Caki2 (cell line): ENCODE measurements at regions not wholly inside any gene's neighbourhood (a gene's known extent, or its start where the extent isn't known, plus 50 kb on each side); places are given as distances from the start of the nearest gene placed in this dataset.

Source experiments
- DNase-seq: peaks from one replicate; pipeline ENCODE4 v3.0.0-alpha.2; 2015; ENCODE audit warnings: low read depth
- in situ Hi-C: cut with HindIII; loops from 2 replicates; pipeline ENCODE4 v1.10.0; 2016; ENCODE audit warnings: low sequenced_read_pairs, low pct_unique_long_range_greater_than_20kb, mixed read lengths

DNA sequence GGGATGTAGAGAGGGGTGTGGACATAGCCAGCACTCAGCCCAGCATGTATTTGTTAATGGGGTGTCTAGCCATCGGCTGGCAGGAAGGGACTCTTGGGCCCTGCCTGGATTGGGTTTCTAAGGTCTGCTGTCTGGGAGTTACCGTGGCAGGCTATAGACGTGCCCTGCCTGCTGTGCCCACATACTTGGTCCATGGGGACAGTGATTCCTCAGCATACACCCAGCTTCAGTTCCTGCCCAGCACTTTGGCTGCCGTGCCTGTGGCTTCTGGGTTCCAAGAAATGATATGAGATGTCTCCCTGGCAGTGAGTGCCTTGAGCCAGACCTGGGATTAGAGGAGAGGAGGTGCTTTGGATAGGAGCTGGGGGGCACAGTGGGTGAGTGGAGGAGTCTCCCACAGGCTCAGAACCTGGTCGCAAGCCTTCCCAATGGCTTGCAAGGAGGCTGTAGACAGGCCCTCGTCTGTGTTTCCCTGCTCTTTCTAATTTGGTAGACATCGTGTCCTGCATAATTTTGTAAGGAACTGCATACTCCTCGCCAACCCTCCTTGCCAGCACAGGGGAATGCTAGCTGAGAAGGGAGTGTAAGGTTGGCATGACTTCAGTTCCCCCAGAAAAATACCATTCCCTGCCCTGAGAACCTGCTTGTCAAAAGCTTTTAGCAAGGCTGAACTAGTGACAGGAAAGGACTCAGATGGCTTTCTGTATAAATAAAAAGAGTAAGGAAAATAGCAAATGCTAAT, 287.9 kb downstream of the ZSWIM6 start:
- in situ Hi-C loops, result no loop called here
- no peak for DNase-seq

DNA sequence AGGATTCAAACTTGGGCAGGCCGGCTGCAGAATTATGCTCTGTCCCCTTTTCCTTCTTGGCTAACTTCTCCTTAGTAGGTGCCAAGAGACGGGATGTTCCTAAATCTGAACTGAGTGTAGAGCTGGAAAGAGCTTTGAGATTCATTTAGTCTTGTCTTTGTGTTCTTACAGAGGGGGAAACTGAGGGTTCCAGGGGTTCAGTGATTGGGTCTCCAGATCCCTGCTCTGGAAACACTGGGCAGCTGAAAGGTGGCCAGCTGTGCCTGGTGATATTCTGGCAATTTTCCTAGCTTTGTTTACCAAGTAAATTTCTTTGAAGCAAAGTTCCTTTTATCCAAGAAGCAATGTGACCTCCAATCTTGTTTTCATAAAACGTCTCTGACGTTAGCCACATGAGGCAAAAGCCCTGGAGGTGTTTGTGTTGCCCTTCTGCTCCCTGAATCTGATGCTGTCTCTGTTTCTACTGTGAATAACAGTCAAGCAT, 288.7 kb downstream of the ZSWIM6 start:
- in situ Hi-C loops, result no loop called here
- no peak for DNase-seq

DNA sequence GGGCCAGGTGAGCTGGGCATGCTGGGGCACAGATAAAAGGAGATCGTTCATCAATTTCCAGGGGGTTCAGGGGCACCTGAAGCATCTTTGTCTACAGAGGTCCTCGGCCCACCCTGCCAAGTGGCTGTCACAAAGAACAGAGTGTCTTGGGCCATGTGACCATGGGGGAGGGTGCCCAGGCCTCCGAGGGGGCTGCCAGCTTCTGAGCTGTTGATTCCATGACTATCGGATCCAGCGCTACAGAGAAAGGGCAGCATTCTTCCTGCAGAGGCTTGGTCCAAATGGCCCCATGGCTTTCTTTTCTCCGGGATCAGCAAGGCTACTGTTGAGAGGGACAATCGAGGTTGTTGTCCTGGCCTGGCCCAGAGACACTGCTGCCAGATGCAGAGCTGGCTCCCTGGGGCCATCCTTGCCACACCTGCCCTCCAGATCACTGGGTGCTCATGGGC, 289.2 kb downstream of the ZSWIM6 start:
- in situ Hi-C loops, result no loop called here

DNA sequence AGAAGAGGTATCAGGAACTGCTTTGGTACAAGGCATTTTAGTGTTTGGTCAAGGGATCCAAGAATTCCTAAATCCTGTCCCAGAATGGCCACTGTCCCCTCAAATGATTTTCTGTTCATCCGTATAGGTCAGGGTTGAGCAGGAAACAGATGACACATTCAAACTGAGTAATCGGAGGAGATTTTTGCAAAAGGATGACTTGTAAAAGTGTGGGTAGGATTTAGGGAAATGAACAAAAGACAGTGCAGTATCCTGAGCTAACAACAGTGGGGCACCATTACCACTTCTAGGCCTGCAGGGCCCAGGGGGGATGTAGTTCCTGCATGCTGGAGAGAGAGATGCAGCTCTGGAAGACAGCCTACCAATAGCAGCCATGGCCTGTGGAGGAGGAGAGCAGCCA, 290.1 kb downstream of the ZSWIM6 start:
- in situ Hi-C loops, result no loop called here
- no peak for DNase-seq

More for the DNA sequence above, 289.2 kb downstream of the ZSWIM6 start:
- no peak for DNase-seq

DNA sequence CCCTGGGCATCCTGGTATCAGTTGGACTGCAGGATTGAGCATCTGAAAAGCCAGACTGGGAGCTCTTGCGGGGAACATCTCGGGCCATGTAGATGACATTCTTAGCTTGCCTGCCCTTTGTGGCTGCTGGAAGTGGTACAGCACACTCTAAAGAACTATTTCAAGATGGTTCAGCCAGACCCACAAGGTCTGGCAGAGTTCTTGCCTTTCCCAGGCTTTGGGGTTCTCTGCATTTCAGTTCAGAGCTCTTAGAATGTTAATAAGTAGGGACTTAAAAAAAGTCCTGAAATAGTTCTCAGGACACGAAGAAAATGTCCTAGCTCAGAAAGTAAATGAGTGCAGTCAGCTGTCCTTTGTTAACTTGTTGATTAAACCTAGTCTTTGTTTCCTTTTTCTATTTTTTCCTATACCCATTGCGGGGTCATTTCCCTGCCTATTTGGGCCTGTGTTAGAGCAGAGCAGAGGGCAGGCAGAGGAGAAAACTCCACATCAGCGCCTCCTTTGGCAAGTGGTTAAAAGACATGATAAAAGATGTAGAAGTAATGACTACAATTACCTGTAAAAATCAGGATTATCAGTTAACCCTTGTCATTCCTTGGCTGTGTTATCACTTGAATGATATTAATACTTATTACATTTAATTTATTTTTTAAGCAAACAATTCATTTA, 291.5 kb downstream of the ZSWIM6 start:
- DNase-seq, result no peak
- in situ Hi-C loops, result no loop called here

DNA sequence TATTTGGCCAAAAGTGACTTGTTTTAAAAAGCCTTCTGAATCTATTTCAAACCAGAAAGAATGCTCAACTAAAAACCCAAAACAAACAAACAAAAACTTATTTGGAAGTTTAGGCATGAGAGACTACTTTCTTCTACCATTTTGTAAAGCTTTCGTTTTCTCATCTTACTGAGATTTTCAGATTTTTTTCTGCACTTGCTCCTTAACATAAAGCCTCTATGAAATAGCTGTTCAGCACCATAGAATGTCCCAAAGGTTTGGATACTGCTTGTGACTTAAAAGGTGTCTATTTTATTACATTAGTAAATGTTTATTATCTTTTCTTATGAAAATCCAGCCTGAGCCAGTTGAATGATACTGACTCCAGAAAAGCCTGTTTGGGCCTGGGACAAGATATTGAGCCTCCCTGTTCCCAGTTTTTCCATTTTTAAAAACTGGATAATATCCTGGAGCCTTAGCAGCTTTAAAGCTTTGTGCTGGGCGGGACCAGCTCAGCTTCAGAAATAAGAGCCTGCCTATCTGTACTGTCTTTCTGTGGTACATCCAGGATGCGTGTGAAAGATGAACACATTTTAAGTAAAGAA, 292.6 kb downstream of the ZSWIM6 start:
- no peak for DNase-seq
- in situ Hi-C loops, result no loop called here

DNA sequence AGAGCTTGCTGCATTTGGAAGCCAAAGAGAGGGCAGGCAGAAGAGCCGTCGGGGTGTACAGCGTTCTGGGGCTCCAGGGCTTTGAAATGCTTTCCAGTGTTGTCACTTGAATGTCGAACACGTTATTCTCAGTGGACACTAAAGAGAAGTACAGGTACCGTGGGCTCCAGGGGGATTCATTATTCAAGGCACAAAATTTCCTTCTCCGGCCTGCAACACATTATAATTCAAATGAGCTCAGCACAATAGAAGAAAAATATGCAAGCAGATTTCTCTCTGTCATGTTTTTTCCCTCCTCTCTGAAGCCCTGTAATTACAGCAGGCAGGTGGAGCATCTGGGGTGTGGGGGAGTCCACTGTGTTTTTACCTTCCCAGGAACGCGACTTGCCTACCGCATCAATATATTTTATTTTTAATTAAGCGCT, 293.1 kb downstream of the ZSWIM6 start:
- in situ Hi-C loops, result no loop called here
- no peak for DNase-seq

DNA sequence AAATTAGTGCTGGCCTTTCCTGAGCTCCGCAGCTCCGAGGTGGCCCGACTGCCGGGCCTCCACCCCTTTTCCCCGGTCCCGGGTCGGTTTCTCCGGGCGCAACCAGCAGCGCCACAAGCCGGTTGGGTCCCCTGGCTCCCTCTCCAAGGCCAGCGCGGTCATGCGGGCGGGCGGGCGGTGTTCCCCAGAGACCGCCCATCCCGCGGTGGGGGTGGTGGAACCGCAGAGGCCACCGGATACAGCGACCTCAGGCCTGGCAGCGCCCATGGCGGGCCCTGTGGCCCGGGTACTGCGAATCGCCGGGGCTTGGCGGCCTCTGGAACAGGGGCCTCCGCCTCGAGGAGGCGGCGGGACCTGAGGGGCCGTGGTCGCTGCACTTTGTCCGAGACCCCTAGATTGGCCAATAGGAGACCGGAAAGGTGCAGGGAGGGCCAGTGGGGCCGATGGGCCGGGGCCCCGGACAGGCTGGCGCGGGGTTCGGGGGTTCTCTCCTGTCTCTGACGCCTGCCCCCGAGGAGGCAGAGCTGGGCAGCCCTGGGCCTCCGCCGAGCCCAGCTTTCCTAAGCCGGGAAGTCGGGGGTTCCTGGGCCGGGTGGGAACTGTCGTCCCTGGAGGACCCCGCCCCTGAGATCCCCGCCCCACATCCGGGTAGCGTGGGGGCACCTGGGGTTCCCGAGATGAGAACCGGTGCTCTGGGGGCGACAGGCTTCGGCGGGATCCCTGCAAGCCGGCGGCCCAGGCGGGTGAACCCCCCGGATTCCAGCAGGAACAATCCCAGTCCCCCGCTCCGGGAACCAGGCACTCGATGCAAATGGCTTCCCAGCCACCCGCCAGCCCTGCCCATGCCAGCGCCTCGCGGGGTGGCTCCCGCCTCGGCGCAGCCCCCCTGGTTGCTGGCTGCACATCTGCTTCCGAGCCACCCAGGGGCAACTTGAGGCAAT, 293.9 kb downstream of the ZSWIM6 start:
- in situ Hi-C loops, result no loop called here
- peak; percentile 8 for DNase-seq

DNA sequence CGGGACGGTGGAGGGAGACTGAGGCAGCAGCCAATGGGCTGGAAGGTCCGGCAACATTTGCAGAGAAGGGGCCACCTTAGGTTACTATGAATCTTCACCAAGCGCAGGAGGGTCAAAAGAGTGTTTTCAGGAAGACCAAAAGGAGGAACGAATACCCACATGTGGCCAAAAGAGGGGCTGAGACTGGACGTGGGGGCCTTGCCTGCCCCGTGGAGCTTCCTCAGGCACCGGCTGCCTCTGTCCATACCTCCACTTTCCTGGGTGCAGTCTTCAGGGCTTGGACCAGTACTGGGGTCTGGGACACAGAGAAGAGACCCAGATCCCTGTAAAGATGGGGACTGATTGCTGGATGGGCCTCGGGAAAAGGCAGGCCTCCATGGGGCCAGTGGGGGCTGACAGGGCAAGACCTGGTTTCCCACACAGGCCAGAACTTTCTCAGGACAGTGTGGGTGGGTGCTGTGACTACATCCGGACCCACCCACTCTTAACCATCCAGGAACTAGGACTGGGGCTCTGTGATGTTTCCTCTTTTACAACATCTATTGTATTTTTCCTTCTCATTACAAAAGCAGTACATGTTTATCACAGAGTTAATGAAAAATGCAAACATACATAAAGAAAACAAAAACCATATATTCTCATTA, 294.7 kb downstream of the ZSWIM6 start:
- in situ Hi-C loops, result no loop called here
- DNase-seq, result no peak

DNA sequence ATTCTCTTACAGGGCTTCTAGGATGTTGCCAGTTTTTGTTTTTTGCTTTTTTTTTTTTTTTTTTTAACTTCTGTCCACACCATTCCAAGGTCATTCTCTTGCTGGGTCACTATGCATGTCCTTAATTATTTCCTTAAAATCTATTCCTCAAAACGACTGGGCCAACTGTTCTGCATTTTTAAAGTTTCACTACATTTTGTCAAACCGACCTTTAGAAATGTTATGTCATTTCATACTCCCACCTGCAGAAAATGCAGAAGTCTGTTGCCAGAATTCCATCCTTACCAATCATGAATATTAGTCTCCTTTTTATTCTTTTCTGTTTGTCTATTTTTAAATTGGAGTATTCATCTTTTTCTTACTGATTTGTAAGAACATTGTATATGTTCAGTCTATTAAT, 295.5 kb downstream of the ZSWIM6 start:
- no peak for DNase-seq

DNA sequence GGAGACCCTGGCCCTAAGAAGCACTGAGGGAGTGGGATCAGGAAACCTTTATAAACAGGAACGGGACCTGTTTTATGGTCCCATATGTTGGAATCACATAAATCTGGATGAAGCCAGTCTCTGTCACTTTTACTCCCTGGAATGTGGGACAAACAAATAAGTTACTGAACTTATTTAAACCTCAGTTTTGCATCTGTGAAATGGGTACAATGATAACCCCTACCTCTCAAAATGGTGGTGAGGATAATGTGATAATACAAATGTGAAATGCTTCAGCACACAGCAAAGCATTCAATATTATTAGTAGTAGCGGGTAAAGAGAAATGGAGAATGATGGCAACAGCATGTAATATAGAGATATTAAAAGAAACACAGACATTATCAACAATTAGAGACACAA, 298.9 kb downstream of the ZSWIM6 start:
- DNase-seq, result no peak
- in situ Hi-C loops, result no loop called here

More for the DNA sequence above, 295.5 kb downstream of the ZSWIM6 start:
- in situ Hi-C loops, result no loop called here

DNA sequence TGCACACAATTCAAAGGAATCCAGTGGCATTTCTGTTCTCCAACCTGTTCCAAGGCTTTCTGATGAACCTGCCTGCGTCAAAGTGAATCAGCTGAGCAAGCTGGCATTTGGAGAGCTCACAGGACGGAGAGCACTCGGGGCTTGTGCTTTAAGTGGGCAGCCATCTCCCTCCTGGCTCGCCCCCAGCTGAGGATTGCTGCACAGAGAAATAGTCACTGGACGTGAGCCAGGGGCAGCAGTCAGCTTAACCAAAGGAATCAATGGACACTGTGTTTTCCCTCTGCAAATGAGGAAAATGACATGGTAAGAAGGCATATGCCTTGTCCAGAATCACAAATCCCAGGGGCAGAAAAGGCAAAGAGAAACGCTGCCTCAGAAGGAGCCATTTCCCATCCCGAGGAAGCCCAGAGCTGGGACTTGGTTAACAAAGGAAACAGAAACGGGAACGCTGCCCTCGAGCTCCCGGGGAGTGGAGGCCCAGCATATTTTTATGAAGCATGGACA, 299.4 kb downstream of the ZSWIM6 start:
- in situ Hi-C loops, result no loop called here

DNA sequence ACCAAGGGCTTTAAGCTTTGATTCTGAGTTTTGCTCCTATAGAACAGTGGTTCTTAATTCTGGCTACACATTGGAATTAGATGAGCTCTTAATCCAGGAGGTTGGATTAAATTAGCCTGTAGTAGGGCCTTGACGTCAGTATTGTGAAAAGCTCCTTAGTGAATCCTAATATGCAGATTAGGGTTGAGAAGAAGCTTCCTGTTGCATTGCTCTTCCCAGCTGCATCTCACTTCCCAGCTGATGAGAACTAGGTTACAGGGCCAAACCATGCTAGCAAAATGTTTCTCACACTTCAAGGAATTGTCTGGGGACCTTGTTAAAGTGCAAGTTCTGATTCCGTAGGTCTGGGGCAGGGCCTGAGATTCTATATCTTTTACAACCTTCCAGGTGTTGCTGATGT, 300.0 kb downstream of the ZSWIM6 start:
- in situ Hi-C loops, result no loop called here

More for the DNA sequence above, 299.4 kb downstream of the ZSWIM6 start:
- no peak for DNase-seq

DNA sequence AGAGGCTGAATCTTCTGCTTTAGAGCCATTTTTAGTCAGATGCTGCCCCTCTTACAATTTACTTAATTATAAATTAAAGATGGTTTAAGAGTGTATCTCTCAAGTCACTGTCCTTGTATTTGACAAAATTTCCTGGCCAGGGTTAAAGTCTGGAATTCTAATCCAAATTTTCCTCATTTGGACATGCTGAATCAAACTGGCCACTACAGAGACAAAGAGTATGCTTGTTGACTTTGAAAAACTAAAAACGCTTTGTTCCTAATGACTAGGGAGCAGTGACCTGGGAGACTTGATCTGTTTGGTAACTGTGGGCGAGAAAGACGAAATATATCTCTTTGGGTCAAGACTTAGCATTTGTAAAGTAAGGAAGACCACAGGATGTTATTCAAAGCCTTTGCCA, 303.2 kb downstream of the ZSWIM6 start:
- in situ Hi-C loops, result no loop called here
- DNase-seq, result no peak

More for the DNA sequence above, 300.0 kb downstream of the ZSWIM6 start:
- no peak for DNase-seq

DNA sequence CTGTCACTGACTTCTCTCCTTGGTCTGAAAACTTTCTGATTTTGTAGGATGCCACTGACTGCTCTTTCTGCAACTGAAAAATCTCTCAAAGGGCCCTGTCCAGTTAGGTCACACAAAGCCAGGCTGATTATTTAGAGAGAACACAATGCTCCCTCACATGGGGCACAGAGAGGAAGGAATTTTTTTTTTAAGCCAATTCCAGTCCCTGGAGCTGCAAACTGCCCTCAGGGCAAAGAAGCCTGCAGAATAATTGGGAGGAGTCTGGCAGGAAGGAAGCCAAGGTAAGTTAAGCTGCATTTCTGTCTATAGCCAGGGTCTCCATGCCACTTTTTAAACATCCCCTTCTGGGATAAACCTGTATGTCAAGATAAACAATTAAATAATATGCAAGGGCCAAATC, 305.5 kb downstream of the ZSWIM6 start:
- DNase-seq, result no peak
- in situ Hi-C loops, result no loop called here

DNA sequence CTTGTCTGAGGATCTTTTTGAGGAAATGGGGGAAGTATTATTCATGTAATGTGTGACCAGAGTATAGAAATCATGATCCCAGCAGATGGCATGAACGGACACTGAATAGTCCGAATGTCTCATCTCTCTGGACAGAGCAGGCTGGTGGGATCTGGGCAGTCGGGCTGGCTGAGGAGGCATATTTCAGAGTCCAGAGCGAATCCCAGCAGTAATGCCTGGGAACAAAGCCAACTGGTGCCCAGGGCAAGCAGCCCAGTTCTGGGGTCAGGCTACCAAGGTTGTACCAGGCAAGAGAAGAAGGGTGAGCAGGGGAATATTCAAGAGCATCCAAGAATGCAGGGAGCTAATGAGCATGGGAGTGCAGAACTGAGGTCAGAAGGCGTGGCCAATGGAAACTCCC, 306.4 kb downstream of the ZSWIM6 start:
- DNase-seq, result no peak

DNA sequence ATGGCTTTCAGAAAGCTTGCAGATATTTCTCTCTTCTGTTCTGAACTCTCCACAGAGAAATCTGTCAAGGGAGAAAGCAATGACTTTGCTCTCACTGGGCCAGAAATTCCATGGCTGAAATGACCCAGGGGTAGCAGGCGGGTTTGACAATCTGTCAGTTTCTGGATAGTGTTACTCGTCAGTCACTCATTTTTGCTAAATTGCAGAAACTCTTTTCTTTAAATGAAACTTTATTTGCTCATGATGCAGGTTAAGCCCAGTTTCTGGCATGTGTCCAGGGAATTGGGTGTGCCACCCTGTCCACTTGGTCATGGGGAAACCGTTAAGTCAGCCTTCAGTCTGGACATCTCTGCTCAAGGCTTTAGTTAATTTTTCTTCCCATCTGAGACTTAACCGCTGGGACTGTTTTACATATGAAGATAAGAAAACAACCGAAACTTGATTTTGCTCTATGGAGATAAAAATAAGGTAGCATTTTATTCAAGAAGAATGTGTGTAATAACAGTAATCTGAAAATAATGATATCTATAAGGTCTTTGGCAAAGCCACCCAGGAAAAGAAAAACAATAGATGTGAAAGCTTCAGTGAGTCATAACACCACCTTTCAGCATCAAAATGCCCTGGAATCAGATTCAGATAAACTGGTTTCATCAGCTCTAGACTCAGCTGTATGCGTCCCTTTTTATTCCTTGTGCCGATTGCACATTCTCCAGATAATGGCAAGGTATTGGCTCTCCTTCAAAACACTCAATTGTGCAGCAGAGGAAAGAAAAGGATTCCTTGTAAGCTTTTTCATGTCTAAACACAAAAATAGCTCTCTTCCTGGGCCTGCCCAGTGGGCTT, 308.3 kb downstream of the ZSWIM6 start:
- in situ Hi-C loops, result no loop called here
- no peak for DNase-seq

More for the DNA sequence above, 306.4 kb downstream of the ZSWIM6 start:
- in situ Hi-C loops, result no loop called here
